Neural cell (in vitro differentiated cells): ENCODE measurements at regions not wholly inside any gene's neighbourhood (a gene's known extent, or its start where the extent isn't known, plus 50 kb on each side); places are given as distances from the start of the nearest gene placed in this dataset.

ENCODE experiments used
- H2AFZ ChIP-seq: fragments of 200-600, 300-800 bp; sonication (generic), shearing (Covaris generic); 2 replicates; pipeline ENCODE4 v1.6.0; 2014; ENCODE audit warnings: low read depth, mild to moderate bottlenecking, antibody characterized with exemption, low read length, moderate library complexity
- H3F3A ChIP-seq: fragments of 200-600 bp; shearing (Covaris generic); 2 replicates; pipeline ENCODE4 v1.6.1; 2016; ENCODE audit warnings: mild to moderate bottlenecking, moderate library complexity, mixed read lengths, antibody characterized with exemption, low read length; ENCODE audit not compliant: insufficient read depth, poor library complexity, severe bottlenecking
- H3K27ac ChIP-seq: fragments of 200-600, 300-800 bp; sonication (generic), shearing (Covaris generic); 2 replicates; pipeline ENCODE4 v1.5.1; 2014; ENCODE audit warnings: mild to moderate bottlenecking, low read length, moderate library complexity
- H3K27me3 ChIP-seq: fragments of 300-800, 200-600 bp; sonication (generic), shearing (Covaris generic); 2 replicates; pipeline ENCODE4 v1.6.0; 2014; ENCODE audit warnings: mild to moderate bottlenecking, low read depth, low read length, moderate library complexity; ENCODE audit not compliant: insufficient read depth
- H3K36me3 ChIP-seq: fragments of 300-800, 200-600 bp; sonication (generic), shearing (Covaris generic); 2 replicates; pipeline ENCODE4 v1.5.1; 2014; ENCODE audit warnings: mild to moderate bottlenecking, antibody characterized with exemption, low read length, moderate library complexity; ENCODE audit not compliant: insufficient read depth
- H3K4me2 ChIP-seq: fragments of 300-800, 200-600 bp; sonication (generic), shearing (Covaris generic); 2 replicates; pipeline ENCODE4 v1.6.0; 2014; ENCODE audit warnings: mild to moderate bottlenecking, low read length
- H3K4me3 ChIP-seq: fragments of 300-800, 200-600 bp; sonication (generic), shearing (Covaris generic); 2 replicates; pipeline ENCODE4 v1.5.1; 2014; ENCODE audit warnings: mild to moderate bottlenecking, low read length, moderate library complexity
- H3K79me2 ChIP-seq: fragments of 200-600 bp; shearing (Covaris generic); replicated peaks from 2 replicates; pipeline ENCODE4 v1.6.0; 2014; ENCODE audit warnings: mild to moderate bottlenecking, low read length, moderate library complexity; ENCODE audit not compliant: insufficient read depth
- H3K9ac ChIP-seq: fragments of 300-800, 200-600 bp; sonication (generic), shearing (Covaris generic); 2 replicates; pipeline ENCODE4 v1.6.1; 2016; ENCODE audit warnings: mild to moderate bottlenecking, low read length, mixed read lengths
- H3K9me2 ChIP-seq: fragments of 200-600 bp; shearing (Covaris generic); 2 replicates; pipeline ENCODE4 v1.6.1; 2016; ENCODE audit warnings: mild to moderate bottlenecking, low read length, mixed read lengths; ENCODE audit not compliant: insufficient read depth
- H3K9me3 ChIP-seq: fragments of 200-600, 300-800 bp; sonication (generic), shearing (Covaris generic); 2 replicates; pipeline ENCODE4 v1.6.1; 2016; ENCODE audit warnings: mild to moderate bottlenecking, mixed run types, low read length, moderate library complexity, mixed read lengths
- H4K20me1 ChIP-seq: fragments of 200-600 bp; shearing (Covaris generic); 2 replicates; pipeline ENCODE4 v1.6.1; 2016; ENCODE audit warnings: mild to moderate bottlenecking, mixed run types; ENCODE audit not compliant: insufficient read depth
- CTCF ChIP-seq: fragments of 450-650 bp; IDR thresholded peaks from 2 replicates; pipeline ENCODE4 v1.5.1; 2014; ENCODE audit warnings: antibody characterized with exemption, mild to moderate bottlenecking, moderate library complexity; ENCODE audit not compliant: poor library complexity, severe bottlenecking
- EP300 ChIP-seq: fragments of 450-650 bp; conservative IDR thresholded peaks from 2 replicates; pipeline ENCODE4 v1.6.1; 2014; ENCODE audit warnings: antibody characterized with exemption, mild to moderate bottlenecking, moderate library complexity; ENCODE audit not compliant: poor library complexity, severe bottlenecking
- EZH2 ChIP-seq: fragments of 200-600, 300-800 bp; shearing (Covaris generic), sonication (generic); IDR thresholded peaks from 2 replicates; pipeline ENCODE4 v1.6.1; 2014; ENCODE audit warnings: antibody characterized with exemption, low read length, borderline replicate concordance, mild to moderate bottlenecking; ENCODE audit not compliant: insufficient read depth, poor library complexity, severe bottlenecking
- MXI1 ChIP-seq: fragments of 450-650 bp; conservative IDR thresholded peaks from 2 replicates; pipeline ENCODE4 v1.6.1; 2014; ENCODE audit warnings: antibody characterized with exemption, mild to moderate bottlenecking; ENCODE audit not compliant: poor library complexity, severe bottlenecking
- POLR2AphosphoS5 ChIP-seq: IDR thresholded peaks from 2 replicates; pipeline ENCODE4 v1.6.1; 2012
- RAD21 ChIP-seq: fragments of 450-650 bp; conservative IDR thresholded peaks from 2 replicates; pipeline ENCODE4 v1.6.1; 2014; ENCODE audit warnings: antibody characterized with exemption, mild to moderate bottlenecking, moderate library complexity
- REST ChIP-seq: IDR thresholded peaks from 2 replicates; pipeline ENCODE4 v1.6.1; 2012; ENCODE audit warnings: borderline replicate concordance
- SMC3 ChIP-seq: fragments of 450-650 bp; conservative IDR thresholded peaks from 2 replicates; pipeline ENCODE4 v1.6.1; 2014; ENCODE audit warnings: antibody characterized with exemption, mild to moderate bottlenecking, moderate library complexity; ENCODE audit not compliant: poor library complexity
- TAF1 ChIP-seq: IDR thresholded peaks from 2 replicates; pipeline ENCODE4 v1.6.1; 2012; ENCODE audit warnings: low read depth

- no peak for TF ChIP-seq SMC3
- TF ChIP-seq TAF1 = no peak
- no peak for TF ChIP-seq EP300
- TF ChIP-seq MXI1 = no peak
- no peak for TF ChIP-seq CTCF
- no peak for TF ChIP-seq REST
- TF ChIP-seq POLR2AphosphoS5 = no peak
- TF ChIP-seq RAD21 = no peak
- TF ChIP-seq EZH2 = no peak
- Histone ChIP-seq H2AFZ (no peak overlapping the region), H3F3A (no peaks in the 10 kb centered on the region), H3K9me3 (no peaks in the 10 kb centered on the region), H3K4me2 (no peak overlapping the region), H3K27ac (no peak overlapping the region), H3K79me2 (no peaks in the 10 kb centered on the region), H3K4me3 (no peak overlapping the region), H3K27me3 (no peaks in the 10 kb centered on the region), H3K9me2 (no peaks in the 10 kb centered on the region), H4K20me1 (no peaks in the 10 kb centered on the region), H3K9ac (no peak overlapping the region), H3K36me3 (no peaks in the 10 kb centered on the region)
These were observed 89.7 kb upstream of the ESRRG start for GRCh38 chr1:216812966-216813365.

GRCh38 chr1:216809649-216810048 is 86.4 kb upstream of the ESRRG start:
- TF ChIP-seq REST (no peak), MXI1 (no peak), RAD21 (no peak), POLR2AphosphoS5 (no peak), CTCF (no peak), SMC3 (no peak), EZH2 (no peak), TAF1 (no peak), EP300 (no peak)
- H4K20me1 ChIP-seq = no peaks in the 10 kb centered on the region
- H3F3A ChIP-seq = no peaks in the 10 kb centered on the region
- no peaks in the 10 kb centered on the region for H3K36me3 ChIP-seq
- no peaks in the 10 kb centered on the region for H3K9me3 ChIP-seq
- H3K9me2 ChIP-seq = no peaks in the 10 kb centered on the region
- H3K27me3 ChIP-seq = no peaks in the 10 kb centered on the region
- no peaks in the 10 kb centered on the region for H3K79me2 ChIP-seq
- H2AFZ ChIP-seq = no peak overlapping the region
- H3K4me3 ChIP-seq = no peak overlapping the region
- H3K4me2 ChIP-seq = no peak overlapping the region
- no peak overlapping the region for H3K9ac ChIP-seq
- H3K27ac ChIP-seq = no peak overlapping the region
